H1 (cell line): ENCODE measurements at regions not wholly inside any gene's neighbourhood (a gene's known extent, or its start where the extent isn't known, plus 50 kb on each side); places are given as distances from the start of the nearest gene placed in this dataset.

Experiments used
- CTCF ChIA-PET: fragments of 300-600 bp; sonication (Branson Sonifier 250); formaldehyde crosslinking; loops from one replicate; lab custom pipeline; 2021; ENCODE audit not compliant: partially characterized antibody; lab: Charles Lee
- POLR2A ChIA-PET: fragments of 300-600 bp; sonication (Branson Sonifier 250); formaldehyde crosslinking; loops from one replicate; lab custom pipeline; 2021; ENCODE audit warnings: inconsistent platforms; ENCODE audit not compliant: partially characterized antibody; lab: Charles Lee
- DNase-seq, 2 experiments: peaks; one replicate each; pipeline versions ENCODE4 v3.0.0 to v3.0.0-alpha.2; 2010 to 2022; ENCODE audit warnings: low spot score in 2 of 2, low read depth in 1 of 2, mixed read lengths in 1 of 2
- FAIRE-seq: peaks from 2 replicates; lab custom pipeline; 2011; peaks lifted over from hg19 to GRCh38; lab: Jason Lieb, UNC
- H2AFZ ChIP-seq: 2 replicates; pipeline ENCODE4 v1.8.1; 2012; ENCODE audit warnings: low read length, inconsistent platforms
- H2AK5ac ChIP-seq: 2 replicates; pipeline ENCODE4 v1.6.1; 2013; ENCODE audit warnings: low read depth, low read length
- H2BK120ac ChIP-seq: replicated peaks from 2 replicates; pipeline ENCODE3; 2013; ENCODE audit warnings: low read depth, low read length, inconsistent platforms
- H2BK12ac ChIP-seq: 2 replicates; pipeline ENCODE4 v1.6.1; 2013; ENCODE audit warnings: low read depth, low read length
- H2BK15ac ChIP-seq: 2 replicates; pipeline ENCODE4 v1.6.1; 2013; ENCODE audit warnings: low read length
- H2BK20ac ChIP-seq: 2 replicates; pipeline ENCODE4 v1.6.1; 2013; ENCODE audit warnings: low read length
- H2BK5ac ChIP-seq: 2 replicates; pipeline ENCODE4 v1.6.1; 2013; ENCODE audit warnings: low read depth, low read length
- H3K14ac ChIP-seq: 2 replicates; pipeline ENCODE4 v1.6.1; 2013; ENCODE audit warnings: inconsistent platforms; ENCODE audit not compliant: insufficient read length
- H3K18ac ChIP-seq: 2 replicates; pipeline ENCODE4 v1.6.1; 2013; ENCODE audit warnings: low read length; ENCODE audit errors: extremely low read depth
- H3K23ac ChIP-seq: 2 replicates; pipeline ENCODE4 v1.6.1; 2013; ENCODE audit warnings: inconsistent platforms; ENCODE audit not compliant: insufficient read length
- H3K23me2 ChIP-seq: 2 replicates; pipeline ENCODE4 v1.6.1; 2013; ENCODE audit warnings: low read depth, low read length
- H3K27ac ChIP-seq: 2 replicates; pipeline ENCODE4 v1.6.1; 2011; ENCODE audit warnings: low read depth, low read length, inconsistent platforms
- H3K27me3 ChIP-seq, 4 experiments: replicated peaks in 1 of 4; 1 replicate in 1 of 4; 2 replicates in 3 of 4; pipeline versions ENCODE4 v1.6.1 to v1.8.1; 2011 to 2013; ENCODE audit warnings: low read length in 3 of 4, mild to moderate bottlenecking in 3 of 4, inconsistent platforms in 2 of 4, mixed read lengths in 2 of 4, moderate library complexity in 1 of 4; ENCODE audit not compliant: control insufficient read depth in 3 of 4, insufficient read depth in 3 of 4; ENCODE audit errors: extremely low read depth in 1 of 4
- H3K36me3 ChIP-seq, 4 experiments: 2 replicates each; pipeline versions ENCODE4 v1.6.1 to v1.8.1; 2011 to 2013; ENCODE audit warnings: mild to moderate bottlenecking in 4 of 4, low read length in 3 of 4, moderate library complexity in 2 of 4, control low read depth in 1 of 4, inconsistent platforms in 1 of 4; ENCODE audit not compliant: insufficient read depth in 4 of 4, control insufficient read depth in 2 of 4
- H3K4ac ChIP-seq: replicated peaks from 2 replicates; pipeline ENCODE3; 2013; ENCODE audit warnings: low read length, low read depth, mixed read lengths, inconsistent platforms; ENCODE audit not compliant: insufficient read length
- H3K4me1 ChIP-seq, 4 experiments: replicated peaks in 1 of 4; 1 replicate in 1 of 4; 2 replicates in 3 of 4; pipeline versions ENCODE4 v1.6.1 to v1.8.1; 2011 to 2013; ENCODE audit warnings: low read length in 3 of 4, inconsistent platforms in 2 of 4, mixed read lengths in 1 of 4; ENCODE audit not compliant: insufficient read depth in 4 of 4, control insufficient read depth in 3 of 4
- H3K4me2 ChIP-seq, 2 experiments: 2 replicates each; pipeline versions ENCODE4 v1.6.1 to v1.8.1; 2011 to 2013; ENCODE audit warnings: low read depth in 2 of 2, low read length in 2 of 2, control low read depth in 1 of 2, inconsistent platforms in 1 of 2, mild to moderate bottlenecking in 1 of 2; ENCODE audit not compliant: insufficient read depth in 1 of 2
- H3K4me3 ChIP-seq, 4 experiments: fragments of 200-600, 300-600 bp in 1 of 4; sonication (generic), shearing (Covaris generic), sonication (Bioruptor Twin) in 1 of 4; 2 replicates each; pipeline versions ENCODE4 v1.5.1 to v1.8.1; 2011 to 2016; ENCODE audit warnings: low read length in 4 of 4, low read depth in 3 of 4, control low read depth in 2 of 4, inconsistent platforms in 2 of 4, mild to moderate bottlenecking in 2 of 4, mixed read lengths in 1 of 4, moderate library complexity in 1 of 4; ENCODE audit not compliant: insufficient read depth in 2 of 4; ENCODE audit errors: extremely low read depth in 1 of 4
- H3K56ac ChIP-seq: replicated peaks from 2 replicates; pipeline ENCODE3; 2013; ENCODE audit warnings: low read depth, mild to moderate bottlenecking, mixed read lengths, low read length, inconsistent platforms; ENCODE audit not compliant: insufficient read length
- H3K79me1 ChIP-seq: 2 replicates; pipeline ENCODE4 v1.6.1; 2013; ENCODE audit warnings: low read depth, low read length, control low read depth
- H3K79me2 ChIP-seq, 2 experiments: 2 replicates each; pipeline versions ENCODE4 v1.6.1 to v1.8.1; 2012 to 2013; ENCODE audit warnings: low read length in 2 of 2, mild to moderate bottlenecking in 2 of 2, inconsistent platforms in 1 of 2; ENCODE audit not compliant: insufficient read depth in 2 of 2, control insufficient read depth in 1 of 2
- H3K9ac ChIP-seq, 4 experiments: replicated peaks in 1 of 4; 1 replicate in 1 of 4; 2 replicates in 3 of 4; pipeline versions ENCODE4 v1.6.1 to v1.8.1; 2011 to 2013; ENCODE audit warnings: low read depth in 3 of 4, low read length in 3 of 4, control low read depth in 2 of 4, mild to moderate bottlenecking in 2 of 4, moderate library complexity in 2 of 4, inconsistent platforms in 1 of 4; ENCODE audit errors: extremely low read depth in 1 of 4
- H3K9me3 ChIP-seq, 2 experiments: 2 replicates each; pipeline versions ENCODE4 v1.6.1 to v1.8.1; 2012 to 2013; ENCODE audit warnings: mild to moderate bottlenecking in 2 of 2, moderate library complexity in 2 of 2, control low read depth in 1 of 2, inconsistent platforms in 1 of 2, low read depth in 1 of 2, low read length in 1 of 2, mixed read lengths in 1 of 2; ENCODE audit not compliant: insufficient read depth in 2 of 2
- H4K20me1 ChIP-seq, 2 experiments: replicated peaks in 1 of 2; 2 replicates each; pipeline versions ENCODE3 to v1.8.1; 2011 to 2013; ENCODE audit warnings: inconsistent platforms in 2 of 2, low read length in 2 of 2, mild to moderate bottlenecking in 1 of 2; ENCODE audit not compliant: insufficient read depth in 2 of 2, control insufficient read depth in 1 of 2
- H4K5ac ChIP-seq: 2 replicates; pipeline ENCODE4 v1.6.1; 2013; ENCODE audit warnings: low read length, low read depth, mixed read lengths, inconsistent platforms; ENCODE audit not compliant: insufficient read length
- H4K8ac ChIP-seq: 2 replicates; pipeline ENCODE4 v1.8.0; 2013; ENCODE audit warnings: mild to moderate bottlenecking, moderate library complexity, low read length, inconsistent platforms; ENCODE audit not compliant: insufficient read depth; ENCODE audit errors: extremely low read depth
- H4K91ac ChIP-seq: replicated peaks from 2 replicates; pipeline ENCODE3; 2013; ENCODE audit warnings: low read length, mixed read lengths, inconsistent platforms; ENCODE audit not compliant: insufficient read length
- ASH2L ChIP-seq: fragments of 200-600, 300-600 bp; sonication (generic); IDR thresholded peaks from one replicate; pipeline ENCODE4 v1.7.1; 2017; ENCODE audit warnings: low read length
- CEBPB ChIP-seq: IDR thresholded peaks from 2 replicates; pipeline ENCODE4 v1.6.1; 2012; ENCODE audit warnings: low read depth, low read length
- EP300 ChIP-seq, 2 experiments: IDR thresholded peaks; 1 replicate in 1 of 2; 2 replicates in 1 of 2; pipeline ENCODE4 v1.6.1; 2011 to 2012; ENCODE audit warnings: low read depth in 2 of 2, low read length in 2 of 2, mild to moderate bottlenecking in 2 of 2, borderline replicate concordance in 1 of 2, inconsistent platforms in 1 of 2, moderate library complexity in 1 of 2
- JUND ChIP-seq: IDR thresholded peaks from 2 replicates; pipeline ENCODE4 v1.6.1; 2011; ENCODE audit warnings: mild to moderate bottlenecking, improper control_type of control experiment, low read length
- KDM4A ChIP-seq: IDR thresholded peaks from one replicate; pipeline ENCODE4 v1.7.1; 2012; ENCODE audit warnings: low read depth, mild to moderate bottlenecking, moderate library complexity, low read length, inconsistent platforms; ENCODE audit not compliant: severe bottlenecking
- YY1 ChIP-seq: IDR thresholded peaks from 2 replicates; pipeline ENCODE4 v1.6.1; 2011; ENCODE audit warnings: low read depth, mild to moderate bottlenecking, low read length
- ZNF274 ChIP-seq: IDR thresholded peaks from 2 replicates; pipeline ENCODE4 v1.7.0; 2012; ENCODE audit warnings: low read length, borderline replicate concordance; ENCODE audit errors: extremely low read depth
- WGBS, 2 experiments: shearing (Covaris generic) in 1 of 2; methylation state at CpG; one replicate each; pipeline versions ENCODE4 v1.1.6 to v1.1.7; 2013 to 2015; ENCODE audit warnings: low lambda C conversion rate in 2 of 2, mixed read lengths in 2 of 2, inconsistent platforms in 1 of 2, low coverage in 1 of 2, missing lambda C conversion rate in 1 of 2; ENCODE audit not compliant: insufficient replicate concordance in 2 of 2, insufficient coverage in 1 of 2, insufficient read length in 1 of 2; ENCODE audit errors: extremely low coverage in 1 of 2, missing lambda C conversion rate in 1 of 2; 5-methylcytosine and 5-hydroxymethylcytosine counted together
- TF ChIP-seq, protein P1 (sequence below): IDR thresholded peaks from 2 replicates; pipeline ENCODE4 v1.6.1; 2012; ENCODE audit warnings: inconsistent platforms

DNA sequence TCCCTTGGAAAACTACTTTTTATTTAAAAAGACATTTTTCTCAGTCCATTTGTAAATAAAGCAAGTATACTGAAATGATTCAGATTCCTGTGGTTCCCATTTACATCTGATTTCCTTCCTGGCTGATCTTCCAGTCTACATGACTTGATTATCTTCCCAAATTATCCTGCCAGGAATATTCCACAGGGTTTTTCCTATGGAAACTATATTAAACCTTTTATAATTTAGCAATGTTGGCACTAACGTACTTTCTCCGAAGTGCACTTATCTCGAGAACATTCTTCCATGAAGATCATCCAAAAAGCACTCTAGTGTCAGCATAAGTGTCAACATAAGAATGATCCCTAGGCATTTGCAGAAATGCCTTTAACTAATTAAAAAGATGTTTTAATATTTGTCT, 347.7 kb upstream of the KIF2B start:
- DNase-seq, result no peak
- H3K23me2 ChIP-seq, result no peaks in the 10 kb centered on the region
- H3K79me1 ChIP-seq, result no peaks in the 10 kb centered on the region
- no peak overlapping the region for H4K5ac ChIP-seq
- ChIA-PET POLR2A (no interaction called here), CTCF (interaction anchor here (0.8 kb wide), 1 partner anchor 10 kb away, joined by 3 read pairs; no protein-coding TSS in a partner anchor)
- no peaks in the 10 kb centered on the region for H3K36me3 ChIP-seq
- H3K79me2 ChIP-seq, result no peaks in the 10 kb centered on the region
- H2BK120ac ChIP-seq, result no peak overlapping the region
- H2BK12ac ChIP-seq, result no peak overlapping the region
- no peak for FAIRE-seq
- H3K14ac ChIP-seq, result no peak overlapping the region
- H3K9ac ChIP-seq, result no peak overlapping the region
- no peak overlapping the region for H4K8ac ChIP-seq
- no peak overlapping the region for H3K18ac ChIP-seq
- WGBS, 2 experiments, result 98% methylated on average over 3 of the region's 3 CpGs; no CpG with 5 or more reads in 1 of the 2 experiments
- no peaks in the 10 kb centered on the region for H3K4me1 ChIP-seq
- H4K91ac ChIP-seq, result no peak overlapping the region
- no peak overlapping the region for H2BK20ac ChIP-seq
- H3K27me3 ChIP-seq, result no peaks in the 10 kb centered on the region
- no peaks in the 10 kb centered on the region for H4K20me1 ChIP-seq
- H2AK5ac ChIP-seq, result no peak overlapping the region
- H2AFZ ChIP-seq, result no peak overlapping the region
- TF ChIP-seq EP300 (IDR thresholded peaks at IDR 0.05; ENCODE audit: borderline replicate concordance in 1 of 2, low read depth in 2 of 2, low read length in 2 of 2) (no peak), YY1 (no peak), CEBPB (no peak), ASH2L (no peak), KDM4A (no peak), JUND (no peak), ZNF274 (no peak)
- TF ChIP-seq, protein P1, sequence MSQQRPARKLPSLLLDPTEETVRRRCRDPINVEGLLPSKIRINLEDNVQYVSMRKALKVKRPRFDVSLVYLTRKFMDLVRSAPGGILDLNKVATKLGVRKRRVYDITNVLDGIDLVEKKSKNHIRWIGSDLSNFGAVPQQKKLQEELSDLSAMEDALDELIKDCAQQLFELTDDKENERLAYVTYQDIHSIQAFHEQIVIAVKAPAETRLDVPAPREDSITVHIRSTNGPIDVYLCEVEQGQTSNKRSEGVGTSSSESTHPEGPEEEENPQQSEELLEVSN, result no peak
- no peak overlapping the region for H3K23ac ChIP-seq
- no peak overlapping the region for H3K56ac ChIP-seq
- H2BK5ac ChIP-seq, result no peak overlapping the region
- no peak overlapping the region for H3K4ac ChIP-seq
- no peak overlapping the region for H3K27ac ChIP-seq
- no peak overlapping the region for H3K4me3 ChIP-seq
- H3K9me3 ChIP-seq, result no peaks in the 10 kb centered on the region
- H3K4me2 ChIP-seq, result no peak overlapping the region
- H2BK15ac ChIP-seq, result no peak overlapping the region
